Loucy (cell line): ENCODE measurements at regions not wholly inside any gene's neighbourhood (a gene's known extent, or its start where the extent isn't known, plus 50 kb on each side); places are given as distances from the start of the nearest gene placed in this dataset.

Source experiments
- H2AFZ ChIP-seq: fragments of 200-600 bp; sonication (generic); 2 replicates; pipeline ENCODE4 v1.6.0; 2016; ENCODE audit warnings: antibody characterized with exemption, mild to moderate bottlenecking, low read length, moderate library complexity
- H3F3A ChIP-seq: fragments of 200-600 bp; 2 replicates; pipeline ENCODE4 v1.6.0; 2016; ENCODE audit warnings: antibody characterized with exemption, low read depth, mild to moderate bottlenecking
- H3K27me3 ChIP-seq: fragments of 200-600 bp; sonication (generic); 2 replicates; pipeline ENCODE4 v1.6.1; 2014; ENCODE audit warnings: low read length, mild to moderate bottlenecking; ENCODE audit not compliant: insufficient read depth, poor library complexity, severe bottlenecking
- H3K36me3 ChIP-seq: fragments of 200-600 bp; sonication (generic); 2 replicates; pipeline ENCODE4 v1.6.1; 2016; ENCODE audit warnings: low read length; ENCODE audit not compliant: insufficient read depth
- H3K4me1 ChIP-seq: fragments of 200-600 bp; sonication (generic); 2 replicates; pipeline ENCODE4 v1.5.1; 2014; ENCODE audit warnings: low read length, mild to moderate bottlenecking; ENCODE audit not compliant: insufficient read depth, poor library complexity, severe bottlenecking
- H3K4me2 ChIP-seq: fragments of 200-600 bp; sonication (generic); 2 replicates; pipeline ENCODE4 v1.6.0; 2014; ENCODE audit warnings: antibody characterized with exemption, low read length, low read depth, mild to moderate bottlenecking; ENCODE audit not compliant: poor library complexity, severe bottlenecking
- H3K4me3 ChIP-seq: fragments of 200-600 bp; sonication (generic); 2 replicates; pipeline ENCODE4 v1.5.1; 2014; ENCODE audit warnings: low read length, mild to moderate bottlenecking, mixed read lengths; ENCODE audit not compliant: poor library complexity, severe bottlenecking
- H3K79me2 ChIP-seq: fragments of 200-600 bp; sonication (generic); 2 replicates; pipeline ENCODE4 v1.6.1; 2014; ENCODE audit warnings: low read length; ENCODE audit not compliant: insufficient read depth
- H3K9ac ChIP-seq: fragments of 200-600 bp; sonication (generic); 2 replicates; pipeline ENCODE4 v1.6.0; 2014; ENCODE audit warnings: mild to moderate bottlenecking, low read depth, low read length, moderate library complexity; ENCODE audit not compliant: poor library complexity, severe bottlenecking
- H3K9me2 ChIP-seq: fragments of 200-600 bp; sonication (generic); replicated peaks from 2 replicates; pipeline ENCODE4 v1.6.1; 2016; ENCODE audit warnings: low read depth, low read length, mixed read lengths
- H3K9me3 ChIP-seq: fragments of 200-600 bp; sonication (generic); 2 replicates; pipeline ENCODE4 v1.6.1; 2014; ENCODE audit warnings: mild to moderate bottlenecking, antibody characterized with exemption, low read length, low read depth; ENCODE audit not compliant: insufficient read depth
- H4K20me1 ChIP-seq: fragments of 200-600 bp; sonication (generic); 2 replicates; pipeline ENCODE4 v1.6.0; 2014; ENCODE audit warnings: antibody characterized with exemption, low read length, mild to moderate bottlenecking; ENCODE audit not compliant: insufficient read depth, poor library complexity, severe bottlenecking
- EZH2phosphoT487 ChIP-seq: fragments of 200-600 bp; IDR thresholded peaks from 2 replicates; pipeline ENCODE4 v1.6.1; 2018; ENCODE audit warnings: antibody characterized with exemption, mild to moderate bottlenecking, moderate library complexity, borderline replicate concordance
- TF ChIP-seq, protein P1 (sequence below): fragments of 200-600 bp; sonication (generic); conservative IDR thresholded peaks from 2 replicates; pipeline ENCODE4 v1.5.1; 2014; ENCODE audit warnings: mild to moderate bottlenecking, antibody characterized with exemption, low read length

DNA sequence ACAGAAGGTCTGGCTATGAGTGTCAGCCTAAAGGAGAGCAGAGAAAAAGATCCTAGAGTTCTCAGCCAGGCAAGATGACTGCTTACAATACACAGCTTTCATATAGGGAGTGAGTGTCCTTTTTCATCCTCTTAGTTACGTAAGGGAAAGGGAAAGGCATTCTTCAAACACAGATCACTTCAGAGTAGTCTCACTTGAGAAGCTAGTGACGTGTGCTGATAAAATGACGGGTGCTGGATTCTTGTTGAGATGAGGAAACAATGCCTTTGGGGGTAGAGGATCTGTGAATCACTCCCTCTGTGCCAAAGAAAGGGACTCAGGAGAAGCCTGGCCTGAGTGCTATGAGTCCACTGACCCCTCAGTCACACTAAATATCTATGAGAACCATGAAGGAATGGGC lies 117.3 kb downstream of the QRSL1 start:
- no peaks in the 10 kb centered on the region for H3K9me3 ChIP-seq
- TF ChIP-seq, protein P1, sequence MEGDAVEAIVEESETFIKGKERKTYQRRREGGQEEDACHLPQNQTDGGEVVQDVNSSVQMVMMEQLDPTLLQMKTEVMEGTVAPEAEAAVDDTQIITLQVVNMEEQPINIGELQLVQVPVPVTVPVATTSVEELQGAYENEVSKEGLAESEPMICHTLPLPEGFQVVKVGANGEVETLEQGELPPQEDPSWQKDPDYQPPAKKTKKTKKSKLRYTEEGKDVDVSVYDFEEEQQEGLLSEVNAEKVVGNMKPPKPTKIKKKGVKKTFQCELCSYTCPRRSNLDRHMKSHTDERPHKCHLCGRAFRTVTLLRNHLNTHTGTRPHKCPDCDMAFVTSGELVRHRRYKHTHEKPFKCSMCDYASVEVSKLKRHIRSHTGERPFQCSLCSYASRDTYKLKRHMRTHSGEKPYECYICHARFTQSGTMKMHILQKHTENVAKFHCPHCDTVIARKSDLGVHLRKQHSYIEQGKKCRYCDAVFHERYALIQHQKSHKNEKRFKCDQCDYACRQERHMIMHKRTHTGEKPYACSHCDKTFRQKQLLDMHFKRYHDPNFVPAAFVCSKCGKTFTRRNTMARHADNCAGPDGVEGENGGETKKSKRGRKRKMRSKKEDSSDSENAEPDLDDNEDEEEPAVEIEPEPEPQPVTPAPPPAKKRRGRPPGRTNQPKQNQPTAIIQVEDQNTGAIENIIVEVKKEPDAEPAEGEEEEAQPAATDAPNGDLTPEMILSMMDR, result no peak
- no peak for TF ChIP-seq EZH2phosphoT487
- H3K4me3 ChIP-seq, result no peak overlapping the region
- no peaks in the 10 kb centered on the region for H4K20me1 ChIP-seq
- H3K36me3 ChIP-seq, result no peaks in the 10 kb centered on the region
- H3K9ac ChIP-seq, result no peak overlapping the region
- no peaks in the 10 kb centered on the region for H3K9me2 ChIP-seq
- H3K79me2 ChIP-seq, result no peaks in the 10 kb centered on the region
- H3K4me2 ChIP-seq, result no peak overlapping the region
- peaks cover 10% of the 10 kb centered on the region for H3K4me1 ChIP-seq
- H2AFZ ChIP-seq, result no peak overlapping the region
- no peaks in the 10 kb centered on the region for H3K27me3 ChIP-seq
- no peaks in the 10 kb centered on the region for H3F3A ChIP-seq

DNA sequence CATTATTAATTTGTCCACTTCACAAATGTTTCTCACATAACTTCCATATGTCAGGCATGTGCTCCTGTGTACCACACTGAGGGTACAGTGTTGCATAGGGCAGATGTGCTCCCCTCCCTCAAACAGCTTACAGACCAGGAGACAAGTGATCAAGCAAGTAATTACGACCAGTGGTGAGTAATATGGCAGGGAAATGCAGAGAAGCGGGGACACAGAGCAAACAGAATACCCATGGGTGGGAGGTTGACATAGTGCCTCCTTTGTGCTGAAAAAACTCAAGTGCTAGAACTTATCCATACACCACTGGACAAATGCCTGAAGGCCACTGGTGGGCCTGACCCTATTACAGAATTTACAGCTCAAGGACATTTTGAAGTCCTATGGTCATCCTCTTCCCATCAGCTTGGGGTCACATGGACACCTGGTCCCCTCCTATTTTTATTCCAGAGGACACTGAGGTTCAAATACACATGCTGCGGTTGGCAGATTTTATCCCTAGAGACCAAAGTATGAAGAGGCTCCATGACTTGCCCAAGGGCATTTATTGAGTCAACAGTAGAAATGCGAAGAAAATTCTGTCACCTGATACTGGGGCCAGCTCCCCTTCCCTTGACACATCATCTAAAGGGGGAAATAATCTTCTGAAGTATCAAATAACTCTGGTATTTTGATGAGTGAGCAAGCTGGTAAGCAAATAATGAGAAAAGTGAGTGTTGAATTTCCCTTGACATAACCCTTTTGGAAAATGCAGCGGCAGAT lies 116.6 kb downstream of the QRSL1 start:
- Histone ChIP-seq H3K4me1 (peaks cover 10% of the 10 kb centered on the region), H3K4me2 (no peak overlapping the region), H3K79me2 (no peaks in the 10 kb centered on the region), H3K9ac (no peak overlapping the region), H3K36me3 (no peaks in the 10 kb centered on the region), H2AFZ (no peak overlapping the region), H3K27me3 (no peaks in the 10 kb centered on the region), H4K20me1 (no peaks in the 10 kb centered on the region), H3K9me2 (no peaks in the 10 kb centered on the region), H3K4me3 (no peak overlapping the region), H3F3A (no peaks in the 10 kb centered on the region), H3K9me3 (no peaks in the 10 kb centered on the region)
- TF ChIP-seq EZH2phosphoT487, result no peak
- TF ChIP-seq, protein P1, result no peak

DNA sequence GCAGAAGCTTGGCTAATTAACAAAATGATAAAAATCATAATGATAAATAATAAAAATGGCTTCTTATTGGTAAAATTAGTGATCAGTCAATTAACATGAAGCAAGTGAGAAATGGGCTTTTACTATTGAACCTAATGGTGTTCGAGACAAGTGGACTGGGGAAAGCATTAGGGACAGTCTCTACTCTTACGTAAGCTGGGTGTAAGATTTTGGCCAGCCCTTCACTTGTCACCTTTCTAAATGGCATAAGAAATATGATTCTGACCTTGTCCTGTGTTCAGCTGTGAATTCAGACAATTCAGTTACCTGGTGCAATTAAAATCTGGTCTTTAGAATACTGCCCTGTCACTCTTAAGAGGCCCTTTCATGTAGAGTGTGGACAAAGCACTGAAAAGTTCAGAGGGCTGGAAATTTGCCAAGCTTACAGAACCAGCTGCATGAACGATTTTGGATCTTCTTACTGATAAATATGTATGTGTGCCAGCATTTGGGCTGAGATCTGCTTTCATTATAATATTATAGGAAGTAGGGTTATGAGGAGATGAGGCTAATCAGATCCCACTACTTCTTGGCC lies 115.9 kb downstream of the QRSL1 start:
- Histone ChIP-seq H3K4me2 (no peak overlapping the region), H2AFZ (no peak overlapping the region), H3K36me3 (no peaks in the 10 kb centered on the region), H3K9ac (no peak overlapping the region), H3K79me2 (no peaks in the 10 kb centered on the region), H3K9me3 (no peaks in the 10 kb centered on the region), H3K27me3 (no peaks in the 10 kb centered on the region), H3F3A (no peaks in the 10 kb centered on the region), H4K20me1 (no peaks in the 10 kb centered on the region), H3K4me3 (no peak overlapping the region), H3K9me2 (no peaks in the 10 kb centered on the region), H3K4me1 (peaks cover 4% of the 10 kb centered on the region)
- TF ChIP-seq, protein P1, result no peak
- TF ChIP-seq EZH2phosphoT487, result no peak
